H1 (cell line): ENCODE measurements at regions not wholly inside any gene's neighbourhood (a gene's known extent, or its start where the extent isn't known, plus 50 kb on each side); places are given as distances from the start of the nearest gene placed in this dataset.

Source experiments
- CTCF ChIA-PET: fragments of 300-600 bp; sonication (Branson Sonifier 250); formaldehyde crosslinking; loops from one replicate; lab custom pipeline; 2021; ENCODE audit not compliant: partially characterized antibody; lab: Charles Lee
- POLR2A ChIA-PET: fragments of 300-600 bp; sonication (Branson Sonifier 250); formaldehyde crosslinking; loops from one replicate; lab custom pipeline; 2021; ENCODE audit warnings: inconsistent platforms; ENCODE audit not compliant: partially characterized antibody; lab: Charles Lee
- DNase-seq, 2 experiments: peaks; one replicate each; pipeline versions ENCODE4 v3.0.0 to v3.0.0-alpha.2; 2010 to 2022; ENCODE audit warnings: low spot score in 2 of 2, low read depth in 1 of 2, mixed read lengths in 1 of 2
- FAIRE-seq: peaks from 2 replicates; lab custom pipeline; 2011; peaks lifted over from hg19 to GRCh38; lab: Jason Lieb, UNC
- H2AFZ ChIP-seq: 2 replicates; pipeline ENCODE4 v1.8.1; 2012; ENCODE audit warnings: low read length, inconsistent platforms
- H2AK5ac ChIP-seq: 2 replicates; pipeline ENCODE4 v1.6.1; 2013; ENCODE audit warnings: low read depth, low read length
- H2BK120ac ChIP-seq: replicated peaks from 2 replicates; pipeline ENCODE3; 2013; ENCODE audit warnings: low read depth, low read length, inconsistent platforms
- H2BK12ac ChIP-seq: 2 replicates; pipeline ENCODE4 v1.6.1; 2013; ENCODE audit warnings: low read depth, low read length
- H2BK15ac ChIP-seq: 2 replicates; pipeline ENCODE4 v1.6.1; 2013; ENCODE audit warnings: low read length
- H2BK20ac ChIP-seq: 2 replicates; pipeline ENCODE4 v1.6.1; 2013; ENCODE audit warnings: low read length
- H2BK5ac ChIP-seq: 2 replicates; pipeline ENCODE4 v1.6.1; 2013; ENCODE audit warnings: low read depth, low read length
- H3K14ac ChIP-seq: 2 replicates; pipeline ENCODE4 v1.6.1; 2013; ENCODE audit warnings: inconsistent platforms; ENCODE audit not compliant: insufficient read length
- H3K18ac ChIP-seq: 2 replicates; pipeline ENCODE4 v1.6.1; 2013; ENCODE audit warnings: low read length; ENCODE audit errors: extremely low read depth
- H3K23ac ChIP-seq: 2 replicates; pipeline ENCODE4 v1.6.1; 2013; ENCODE audit warnings: inconsistent platforms; ENCODE audit not compliant: insufficient read length
- H3K23me2 ChIP-seq: 2 replicates; pipeline ENCODE4 v1.6.1; 2013; ENCODE audit warnings: low read depth, low read length
- H3K27ac ChIP-seq: 2 replicates; pipeline ENCODE4 v1.6.1; 2011; ENCODE audit warnings: low read depth, low read length, inconsistent platforms
- H3K27me3 ChIP-seq, 4 experiments: replicated peaks in 1 of 4; 1 replicate in 1 of 4; 2 replicates in 3 of 4; pipeline versions ENCODE4 v1.6.1 to v1.8.1; 2011 to 2013; ENCODE audit warnings: low read length in 3 of 4, mild to moderate bottlenecking in 3 of 4, inconsistent platforms in 2 of 4, mixed read lengths in 2 of 4, moderate library complexity in 1 of 4; ENCODE audit not compliant: control insufficient read depth in 3 of 4, insufficient read depth in 3 of 4; ENCODE audit errors: extremely low read depth in 1 of 4
- H3K36me3 ChIP-seq, 4 experiments: 2 replicates each; pipeline versions ENCODE4 v1.6.1 to v1.8.1; 2011 to 2013; ENCODE audit warnings: mild to moderate bottlenecking in 4 of 4, low read length in 3 of 4, moderate library complexity in 2 of 4, control low read depth in 1 of 4, inconsistent platforms in 1 of 4; ENCODE audit not compliant: insufficient read depth in 4 of 4, control insufficient read depth in 2 of 4
- H3K4ac ChIP-seq: replicated peaks from 2 replicates; pipeline ENCODE3; 2013; ENCODE audit warnings: low read length, low read depth, mixed read lengths, inconsistent platforms; ENCODE audit not compliant: insufficient read length
- H3K4me1 ChIP-seq, 4 experiments: replicated peaks in 1 of 4; 1 replicate in 1 of 4; 2 replicates in 3 of 4; pipeline versions ENCODE4 v1.6.1 to v1.8.1; 2011 to 2013; ENCODE audit warnings: low read length in 3 of 4, inconsistent platforms in 2 of 4, mixed read lengths in 1 of 4; ENCODE audit not compliant: insufficient read depth in 4 of 4, control insufficient read depth in 3 of 4
- H3K4me2 ChIP-seq, 2 experiments: 2 replicates each; pipeline versions ENCODE4 v1.6.1 to v1.8.1; 2011 to 2013; ENCODE audit warnings: low read depth in 2 of 2, low read length in 2 of 2, control low read depth in 1 of 2, inconsistent platforms in 1 of 2, mild to moderate bottlenecking in 1 of 2; ENCODE audit not compliant: insufficient read depth in 1 of 2
- H3K4me3 ChIP-seq, 4 experiments: fragments of 200-600, 300-600 bp in 1 of 4; sonication (generic), shearing (Covaris generic), sonication (Bioruptor Twin) in 1 of 4; 2 replicates each; pipeline versions ENCODE4 v1.5.1 to v1.8.1; 2011 to 2016; ENCODE audit warnings: low read length in 4 of 4, low read depth in 3 of 4, control low read depth in 2 of 4, inconsistent platforms in 2 of 4, mild to moderate bottlenecking in 2 of 4, mixed read lengths in 1 of 4, moderate library complexity in 1 of 4; ENCODE audit not compliant: insufficient read depth in 2 of 4; ENCODE audit errors: extremely low read depth in 1 of 4
- H3K56ac ChIP-seq: replicated peaks from 2 replicates; pipeline ENCODE3; 2013; ENCODE audit warnings: low read depth, mild to moderate bottlenecking, mixed read lengths, low read length, inconsistent platforms; ENCODE audit not compliant: insufficient read length
- H3K79me1 ChIP-seq: 2 replicates; pipeline ENCODE4 v1.6.1; 2013; ENCODE audit warnings: low read depth, low read length, control low read depth
- H3K79me2 ChIP-seq, 2 experiments: 2 replicates each; pipeline versions ENCODE4 v1.6.1 to v1.8.1; 2012 to 2013; ENCODE audit warnings: low read length in 2 of 2, mild to moderate bottlenecking in 2 of 2, inconsistent platforms in 1 of 2; ENCODE audit not compliant: insufficient read depth in 2 of 2, control insufficient read depth in 1 of 2
- H3K9ac ChIP-seq, 4 experiments: replicated peaks in 1 of 4; 1 replicate in 1 of 4; 2 replicates in 3 of 4; pipeline versions ENCODE4 v1.6.1 to v1.8.1; 2011 to 2013; ENCODE audit warnings: low read depth in 3 of 4, low read length in 3 of 4, control low read depth in 2 of 4, mild to moderate bottlenecking in 2 of 4, moderate library complexity in 2 of 4, inconsistent platforms in 1 of 4; ENCODE audit errors: extremely low read depth in 1 of 4
- H3K9me3 ChIP-seq, 2 experiments: 2 replicates each; pipeline versions ENCODE4 v1.6.1 to v1.8.1; 2012 to 2013; ENCODE audit warnings: mild to moderate bottlenecking in 2 of 2, moderate library complexity in 2 of 2, control low read depth in 1 of 2, inconsistent platforms in 1 of 2, low read depth in 1 of 2, low read length in 1 of 2, mixed read lengths in 1 of 2; ENCODE audit not compliant: insufficient read depth in 2 of 2
- H4K20me1 ChIP-seq, 2 experiments: replicated peaks in 1 of 2; 2 replicates each; pipeline versions ENCODE3 to v1.8.1; 2011 to 2013; ENCODE audit warnings: inconsistent platforms in 2 of 2, low read length in 2 of 2, mild to moderate bottlenecking in 1 of 2; ENCODE audit not compliant: insufficient read depth in 2 of 2, control insufficient read depth in 1 of 2
- H4K5ac ChIP-seq: 2 replicates; pipeline ENCODE4 v1.6.1; 2013; ENCODE audit warnings: low read length, low read depth, mixed read lengths, inconsistent platforms; ENCODE audit not compliant: insufficient read length
- H4K8ac ChIP-seq: 2 replicates; pipeline ENCODE4 v1.8.0; 2013; ENCODE audit warnings: mild to moderate bottlenecking, moderate library complexity, low read length, inconsistent platforms; ENCODE audit not compliant: insufficient read depth; ENCODE audit errors: extremely low read depth
- H4K91ac ChIP-seq: replicated peaks from 2 replicates; pipeline ENCODE3; 2013; ENCODE audit warnings: low read length, mixed read lengths, inconsistent platforms; ENCODE audit not compliant: insufficient read length
- CTCF ChIP-seq, 3 experiments: IDR thresholded peaks; 1 replicate in 2 of 3; 2 replicates in 1 of 3; pipeline versions ENCODE4 v1.5.1 to v1.6.1; 2011; ENCODE audit warnings: low read length in 3 of 3, mild to moderate bottlenecking in 3 of 3, inconsistent platforms in 2 of 3, low read depth in 1 of 3, moderate library complexity in 1 of 3; ENCODE audit not compliant: insufficient read depth in 1 of 3; ENCODE audit errors: control extremely low read depth in 1 of 3
- SP1 ChIP-seq: IDR thresholded peaks from 2 replicates; pipeline ENCODE4 v1.6.1; 2011; ENCODE audit warnings: low read depth, low read length
- WGBS, 2 experiments: shearing (Covaris generic) in 1 of 2; methylation state at CpG; one replicate each; pipeline versions ENCODE4 v1.1.6 to v1.1.7; 2013 to 2015; ENCODE audit warnings: low lambda C conversion rate in 2 of 2, mixed read lengths in 2 of 2, inconsistent platforms in 1 of 2, low coverage in 1 of 2, missing lambda C conversion rate in 1 of 2; ENCODE audit not compliant: insufficient replicate concordance in 2 of 2, insufficient coverage in 1 of 2, insufficient read length in 1 of 2; ENCODE audit errors: extremely low coverage in 1 of 2, missing lambda C conversion rate in 1 of 2; 5-methylcytosine and 5-hydroxymethylcytosine counted together

- Histone ChIP-seq H3K23me2 (no peaks in the 10 kb centered on the region), H2BK15ac (no peak overlapping the region), H2BK120ac (no peak overlapping the region), H2BK12ac (no peak overlapping the region), H4K91ac (no peak overlapping the region), H3K18ac (no peak overlapping the region), H3K79me2 (no peaks in the 10 kb centered on the region), H3K4me3 (no peak overlapping the region), H2AK5ac (no peak overlapping the region), H3K4me2 (no peak overlapping the region), H4K20me1 (no peaks in the 10 kb centered on the region), H2AFZ (no peak overlapping the region), H4K5ac (no peak overlapping the region), H3K9ac (no peak overlapping the region), H2BK20ac (no peak overlapping the region), H3K27me3 (peaks cover 0 to under 1% (median 0%) of the 10 kb centered on the region in 4 experiments; a peak in 1 of 7 replicates), H3K4ac (no peak overlapping the region), H3K36me3 (no peaks in the 10 kb centered on the region), H3K23ac (no peak overlapping the region), H3K79me1 (no peaks in the 10 kb centered on the region), H3K56ac (no peak overlapping the region), H4K8ac (no peak overlapping the region), H3K4me1 (no peaks in the 10 kb centered on the region), H2BK5ac (no peak overlapping the region), H3K9me3 (no peaks in the 10 kb centered on the region), H3K27ac (no peak overlapping the region), H3K14ac (no peak overlapping the region)
- DNase-seq (no peak), FAIRE-seq (no peak)
- ChIA-PET CTCF (interaction anchor here (1.4 kb wide), 1 partner anchor 27 kb away, joined by 3 read pairs; no protein-coding TSS in a partner anchor), POLR2A (no interaction called here)
- WGBS, 2 experiments, result 78% methylated on average over 3 of the region's 3 CpGs; no CpG with 5 or more reads in 1 of the 2 experiments
- no peak for TF ChIP-seq CTCF (IDR thresholded peaks at IDR 0.05; ENCODE audit: control extremely low read depth in 1 of 3, insufficient read depth in 1 of 3, low read depth in 1 of 3, low read length in 3 of 3)
- no peak for TF ChIP-seq SP1
Observed at GRCh38 chr3:43795491-43795890, 104.8 kb downstream of the ABHD5 start.
